Nephron (organoid): ENCODE measurements at regions not wholly inside any gene's neighbourhood (a gene's known extent, or its start where the extent isn't known, plus 50 kb on each side); places are given as distances from the start of the nearest gene placed in this dataset.

Experiments used
- H3K27ac Mint-ChIP-seq, 3 experiments: 2 replicates each; pipeline ENCODE4 v1.8.0; 2020; ENCODE audit warnings: mixed read lengths in 3 of 3, mild to moderate bottlenecking in 2 of 3, moderate library complexity in 1 of 3
- H3K27me3 Mint-ChIP-seq: 2 replicates; pipeline ENCODE4 v1.8.0; 2021; ENCODE audit warnings: low read depth, mild to moderate bottlenecking, moderate library complexity, mixed read lengths
- H3K36me3 Mint-ChIP-seq: 2 replicates; pipeline ENCODE4 v1.8.0; 2020; ENCODE audit warnings: low read depth, mixed read lengths
- H3K4me1 Mint-ChIP-seq: 2 replicates; pipeline ENCODE4 v1.8.0; 2020; ENCODE audit warnings: mixed read lengths
- H3K4me3 Mint-ChIP-seq, 3 experiments: 2 replicates each; pipeline ENCODE4 v1.8.0; 2020; ENCODE audit warnings: mild to moderate bottlenecking in 3 of 3, mixed read lengths in 3 of 3, moderate library complexity in 2 of 3
- H3K9me3 Mint-ChIP-seq: 2 replicates; pipeline ENCODE4 v1.8.0; 2020; ENCODE audit warnings: mixed read lengths
- CTCF ChIP-seq, 3 experiments: fragments of 200-600 bp; sonication (generic); IDR thresholded peaks; one replicate each; pipeline ENCODE4 v1.5.0; 2021; ENCODE audit warnings: antibody characterized with exemption in 3 of 3; ENCODE audit not compliant: unreplicated experiment in 3 of 3

GRCh38 chr11:69983571-69983877 is 94.6 kb upstream of the ANO1 start:
- H3K36me3 Mint-ChIP-seq = no peaks in the 10 kb centered on the region
- no peak for TF ChIP-seq CTCF (IDR thresholded peaks at IDR 0.05; ENCODE audit: unreplicated experiment in 3 of 3)
- no peak overlapping the region for H3K4me3 Mint-ChIP-seq
- peaks cover 57% of the 10 kb centered on the region for H3K4me1 Mint-ChIP-seq
- H3K27ac Mint-ChIP-seq = no peak overlapping the region
- peaks cover 82% of the 10 kb centered on the region for H3K27me3 Mint-ChIP-seq
- no peaks in the 10 kb centered on the region for H3K9me3 Mint-ChIP-seq

- no peaks in the 10 kb centered on the region for H3K9me3 Mint-ChIP-seq
- peaks cover 82% of the 10 kb centered on the region for H3K27me3 Mint-ChIP-seq
- H3K27ac Mint-ChIP-seq = peak overlapping the region in 2 of 3 experiments; percentile 53 to 56
- peaks cover 52% of the 10 kb centered on the region for H3K4me1 Mint-ChIP-seq
- H3K4me3 Mint-ChIP-seq = peak overlapping the region; percentile 30 to 58 (median 50)
- H3K36me3 Mint-ChIP-seq = no peaks in the 10 kb centered on the region
- TF ChIP-seq CTCF (IDR thresholded peaks at IDR 0.05; ENCODE audit: unreplicated experiment in 3 of 3) = no peak
These were observed 94.1 kb upstream of the ANO1 start for GRCh38 chr11:69983897-69984438.

GRCh38 chr11:69984457-69985261 is 93.5 kb upstream of the ANO1 start:
- Mint-ChIP-seq H3K9me3 (no peaks in the 10 kb centered on the region), H3K36me3 (no peaks in the 10 kb centered on the region), H3K27ac (peak overlapping the region in 1 of 3 experiments; percentile 53), H3K27me3 (peaks cover 80% of the 10 kb centered on the region), H3K4me1 (peaks cover 46% of the 10 kb centered on the region), H3K4me3 (peak overlapping the region; percentile 34 to 58 (median 50))
- no peak for TF ChIP-seq CTCF (IDR thresholded peaks at IDR 0.05; ENCODE audit: unreplicated experiment in 3 of 3)

GRCh38 chr11:69985331-69985640 is 92.8 kb upstream of the ANO1 start:
- TF ChIP-seq CTCF (IDR thresholded peaks at IDR 0.05; ENCODE audit: unreplicated experiment in 3 of 3) = no peak
- Mint-ChIP-seq H3K4me1 (peaks cover 41% of the 10 kb centered on the region), H3K27ac (no peak overlapping the region), H3K27me3 (peaks cover 80% of the 10 kb centered on the region), H3K9me3 (no peaks in the 10 kb centered on the region), H3K4me3 (no peak overlapping the region), H3K36me3 (no peaks in the 10 kb centered on the region)

GRCh38 chr11:69985641-69986439 is 92.3 kb upstream of the ANO1 start:
- no peak for TF ChIP-seq CTCF (IDR thresholded peaks at IDR 0.05; ENCODE audit: unreplicated experiment in 3 of 3)
- no peaks in the 10 kb centered on the region for H3K9me3 Mint-ChIP-seq
- no peaks in the 10 kb centered on the region for H3K36me3 Mint-ChIP-seq

More at GRCh38 chr11:69985641-69986439, 92.3 kb upstream of the ANO1 start:
- H3K4me1 Mint-ChIP-seq = peaks cover 41% of the 10 kb centered on the region
- H3K4me3 Mint-ChIP-seq = peak overlapping the region in 2 of 3 experiments; percentile 19 to 59
- H3K27ac Mint-ChIP-seq = no peak overlapping the region
- H3K27me3 Mint-ChIP-seq = peaks cover 82% of the 10 kb centered on the region
